Progenitor cell of endocrine pancreas (in vitro differentiated cells): ENCODE measurements at regions not wholly inside any gene's neighbourhood (a gene's known extent, or its start where the extent isn't known, plus 50 kb on each side); places are given as distances from the start of the nearest gene placed in this dataset.

Experiments
- DNase-seq: peaks from one replicate; pipeline ENCODE4 v3.0.0; 2021; ENCODE audit warnings: low spot score; ENCODE audit not compliant: unreplicated experiment
- H3K27ac Mint-ChIP-seq: 2 replicates; pipeline ENCODE4 v1.8.0; 2021; ENCODE audit warnings: mild to moderate bottlenecking, moderate library complexity, mixed read lengths
- H3K27me3 Mint-ChIP-seq: 2 replicates; pipeline ENCODE4 v1.8.0; 2021; ENCODE audit warnings: mixed read lengths
- H3K36me3 Mint-ChIP-seq: 2 replicates; pipeline ENCODE4 v1.8.0; 2022; ENCODE audit warnings: mixed read lengths; ENCODE audit not compliant: insufficient read depth
- H3K4me1 Mint-ChIP-seq: 2 replicates; pipeline ENCODE4 v1.8.0; 2021; ENCODE audit warnings: low read depth, mixed read lengths
- H3K4me3 Mint-ChIP-seq: 2 replicates; pipeline ENCODE4 v1.8.0; 2021; ENCODE audit warnings: low read depth, mild to moderate bottlenecking, moderate library complexity, mixed read lengths
- H3K9me3 Mint-ChIP-seq: 2 replicates; pipeline ENCODE4 v1.8.0; 2021; ENCODE audit warnings: low read depth, mixed read lengths
- CTCF ChIP-seq: fragments of 200-600 bp; sonication (generic); IDR thresholded peaks from one replicate; pipeline ENCODE4 v1.5.0; 2021; ENCODE audit warnings: antibody characterized with exemption, mild to moderate bottlenecking; ENCODE audit not compliant: unreplicated experiment

- no peaks in the 10 kb centered on the region for H3K36me3 Mint-ChIP-seq
- H3K4me3 Mint-ChIP-seq = no peak overlapping the region
- no peak overlapping the region for H3K27ac Mint-ChIP-seq
- peaks cover 3% of the 10 kb centered on the region for H3K9me3 Mint-ChIP-seq
- no peak for DNase-seq
- peaks cover 13% of the 10 kb centered on the region for H3K4me1 Mint-ChIP-seq
- no peak for TF ChIP-seq CTCF
- H3K27me3 Mint-ChIP-seq = no peaks in the 10 kb centered on the region
Measured at GRCh38 chr1:230591678-230592077, 50.6 kb upstream of the COG2 start.

GRCh38 chr1:230589951-230590350, 52.3 kb upstream of the COG2 start:
- no peaks in the 10 kb centered on the region for H3K27me3 Mint-ChIP-seq
- no peak for TF ChIP-seq CTCF
- H3K36me3 Mint-ChIP-seq = no peaks in the 10 kb centered on the region

GRCh38 chr1:230588323-230588746, 53.9 kb upstream of the COG2 start:
- no peak for DNase-seq
- Mint-ChIP-seq H3K9me3 (peaks cover 3% of the 10 kb centered on the region), H3K27me3 (no peaks in the 10 kb centered on the region), H3K4me3 (no peak overlapping the region), H3K4me1 (peaks cover 5% of the 10 kb centered on the region), H3K27ac (no peak overlapping the region), H3K36me3 (no peaks in the 10 kb centered on the region)
- no peak for TF ChIP-seq CTCF

More at GRCh38 chr1:230589951-230590350, 52.3 kb upstream of the COG2 start:
- Mint-ChIP-seq H3K4me3 (no peak overlapping the region), H3K9me3 (peaks cover 2% of the 10 kb centered on the region), H3K27ac (no peak overlapping the region), H3K4me1 (peaks cover 7% of the 10 kb centered on the region)
- DNase-seq = no peak

GRCh38 chr1:230587061-230587460, 55.2 kb upstream of the COG2 start:
- no peaks in the 10 kb centered on the region for H3K27me3 Mint-ChIP-seq
- DNase-seq = no peak
- no peak overlapping the region for H3K4me3 Mint-ChIP-seq
- peaks cover 4% of the 10 kb centered on the region for H3K9me3 Mint-ChIP-seq
- peaks cover 1% of the 10 kb centered on the region for H3K36me3 Mint-ChIP-seq
- no peak for TF ChIP-seq CTCF
- no peak overlapping the region for H3K27ac Mint-ChIP-seq
- H3K4me1 Mint-ChIP-seq = peaks cover 3% of the 10 kb centered on the region

GRCh38 chr1:230584660-230585059, 57.6 kb upstream of the COG2 start:
- Mint-ChIP-seq H3K9me3 (peaks cover 8% of the 10 kb centered on the region), H3K4me3 (no peak overlapping the region), H3K36me3 (peaks cover 3% of the 10 kb centered on the region), H3K27ac (no peak overlapping the region), H3K27me3 (no peaks in the 10 kb centered on the region), H3K4me1 (peaks cover 2% of the 10 kb centered on the region)
- TF ChIP-seq CTCF = no peak
- DNase-seq = no peak
